Fibroblast of lung (primary cell): ENCODE measurements at regions not wholly inside any gene's neighbourhood (a gene's known extent, or its start where the extent isn't known, plus 50 kb on each side); places are given as distances from the start of the nearest gene placed in this dataset.

Experiments
- CTCF ChIP-seq, 2 donors: IDR thresholded peaks in 1 of 2; conservative IDR thresholded peaks in 1 of 2; 1 replicate in 1 of 2; 2 replicates in 1 of 2; pipeline ENCODE4 v1.5.1; 2011 to 2012; ENCODE audit warnings: low read length in 2 of 2, control low read depth in 1 of 2, inconsistent platforms in 1 of 2, low read depth in 1 of 2, mild to moderate bottlenecking in 1 of 2
- EZH2 ChIP-seq: IDR thresholded peaks from 2 replicates; pipeline ENCODE4 v1.5.1; 2012; ENCODE audit warnings: low read length, control low read depth, mild to moderate bottlenecking; ENCODE audit errors: missing control alignments

- TF ChIP-seq CTCF (conservative IDR thresholded peaks at IDR 0.05 in 1 of 2, IDR thresholded peaks at IDR 0.05 in 1 of 2; ENCODE audit: low read depth in 1 of 2, low read length in 2 of 2): no peak
- TF ChIP-seq EZH2: no peak
Measured at GRCh38 chr14:97785495-97785894, 988.3 kb downstream of the VRK1 start.
